GM12891 (cell line): ENCODE measurements at regions not wholly inside any gene's neighbourhood (a gene's known extent, or its start where the extent isn't known, plus 50 kb on each side); places are given as distances from the start of the nearest gene placed in this dataset.

Source experiments
- PAX5 ChIP-seq: IDR thresholded peaks from 2 replicates; pipeline ENCODE4 v1.6.1; 2011; ENCODE audit warnings: low read length, moderate library complexity, mild to moderate bottlenecking; ENCODE audit not compliant: insufficient read depth, severe bottlenecking
- POLR2A ChIP-seq: IDR thresholded peaks from 2 replicates; pipeline ENCODE4 v1.6.1; 2011; ENCODE audit warnings: low read depth, low read length, control low read depth
- POLR2AphosphoS5 ChIP-seq: IDR thresholded peaks from 2 replicates; pipeline ENCODE4 v1.6.1; 2011; ENCODE audit warnings: low read depth, low read length, control low read depth
- POU2F2 ChIP-seq: IDR thresholded peaks from 2 replicates; pipeline ENCODE4 v1.6.1; 2011; ENCODE audit warnings: low read depth, mild to moderate bottlenecking, control low read depth, low read length, moderate library complexity
- SPI1 ChIP-seq: IDR thresholded peaks from 2 replicates; pipeline ENCODE4 v1.6.1; 2011; ENCODE audit warnings: low read depth, low read length, control low read depth
- TAF1 ChIP-seq: IDR thresholded peaks from 2 replicates; pipeline ENCODE4 v1.6.1; 2011; ENCODE audit warnings: low read depth, low read length, control low read depth

- TF ChIP-seq POLR2A (no peak), POLR2AphosphoS5 (no peak), TAF1 (no peak), SPI1 (no peak), POU2F2 (no peak), PAX5 (no peak)
Measured at GRCh38 chr1:90838720-90839119, 121.6 kb upstream of the BARHL2 start.
